Pancreas (tissue), 10 donors: ENCODE measurements at regions not wholly inside any gene's neighbourhood (a gene's known extent, or its start where the extent isn't known, plus 50 kb on each side); places are given as distances from the start of the nearest gene placed in this dataset.

Experiments
- ATAC-seq, 4 donors: fragments of 200-7000 bp; cut with Tn5 transposase; one replicate each; pipeline versions ENCODE4 v1.8.0 to v1.9.1; 2020; ENCODE audit warnings: mild to moderate bottlenecking in 4 of 4, moderate library complexity in 4 of 4
- DNase-seq, 6 donors: peaks; one replicate each; pipeline ENCODE4 v3.0.0-alpha.2; 2020
- FAIRE-seq: peaks from 2 replicates; lab custom pipeline; 2012; peaks lifted over from hg19 to GRCh38; lab: Jason Lieb, UNC
- H3K27ac ChIP-seq, 4 donors: fragments of 200-600 bp; sonication (generic); 1 replicate in 3 of 4; 2 replicates in 1 of 4; pipeline versions ENCODE4 v1.5.0 to v1.8.0; 2020
- H3K27me3 ChIP-seq, 4 donors: fragments of 200-600 bp; one replicate each; pipeline ENCODE4 v1.8.0; 2021
- H3K36me3 ChIP-seq, 3 donors: fragments of 200-600 bp; sonication (generic) in 1 of 3; one replicate each; pipeline versions ENCODE4 v1.5.0 to v1.8.0; 2020 to 2021
- H3K4me1 ChIP-seq, 3 donors: fragments of 200-600 bp; one replicate each; pipeline ENCODE4 v1.8.0; 2021
- H3K4me3 ChIP-seq, 4 donors: fragments of 200-600 bp; sonication (generic) in 2 of 4; one replicate each; pipeline versions ENCODE4 v1.5.0 to v1.8.0; 2020 to 2021
- H3K9me3 ChIP-seq, 4 donors: fragments of 200-600 bp; one replicate each; pipeline ENCODE4 v1.8.0; 2021
- CTCF ChIP-seq, 4 donors: fragments of 200-600 bp; sonication (generic) in 3 of 4; IDR thresholded peaks; one replicate each; pipeline versions ENCODE4 v1.5.0 to v1.8.0; 2021; ENCODE audit warnings: antibody characterized with exemption in 4 of 4
- WGBS, 2 donors: extraction: QIAGEN DNeasy Blood & Tissue Kit; methylation state at CpG; one replicate each; pipeline ENCODE4 v1.1.7; 2013; 5-methylcytosine and 5-hydroxymethylcytosine counted together
- intact Hi-C, 3 donors: fragments of 100-400 bp; cut with DNase I; formaldehyde crosslinking; loops; one replicate each; pipeline versions ENCODE4 v1.11.1 to v1.14.2; 2022
- donor health status: healthy with polysubstance abuse.
- donor health status: DM: no; HTN: no; CAD: no; lungs with moderate emphysema.
- donor health status: DM: no; HTN: no; CAD: no.
- donor health status: control.
- donor health status: control.
- donor health status: Bipolar disorder and iron deficiency.
- donor health status: DM: yes; HTN: yes; CAD: no.
- donor health status: DM: no; HTN: no; CAD: no.
- donor health status: DM: no; HTN: no; CAD: no.
- donor health status: DM: yes; HTN: yes; CAD: no.

GRCh38 chrX:3529466-3530010 is 183.1 kb upstream of the MXRA5 start:
- no peaks in the 10 kb centered on the region for H3K36me3 ChIP-seq
- no peak for TF ChIP-seq CTCF (IDR thresholded peaks at IDR 0.05)
- WGBS, 2 donors, result 59 to 70% methylated on average over 5 of the region's 5 CpGs
- H3K27ac ChIP-seq, result no peak overlapping the region
- FAIRE-seq (no peak), ATAC-seq (no peak), DNase-seq (no peak)
- no peaks in the 10 kb centered on the region for H3K9me3 ChIP-seq
- no peaks in the 10 kb centered on the region for H3K27me3 ChIP-seq
- no peaks in the 10 kb centered on the region for H3K4me1 ChIP-seq
- H3K4me3 ChIP-seq, result no peak overlapping the region
- intact Hi-C loops, result no loop called here

DNA sequence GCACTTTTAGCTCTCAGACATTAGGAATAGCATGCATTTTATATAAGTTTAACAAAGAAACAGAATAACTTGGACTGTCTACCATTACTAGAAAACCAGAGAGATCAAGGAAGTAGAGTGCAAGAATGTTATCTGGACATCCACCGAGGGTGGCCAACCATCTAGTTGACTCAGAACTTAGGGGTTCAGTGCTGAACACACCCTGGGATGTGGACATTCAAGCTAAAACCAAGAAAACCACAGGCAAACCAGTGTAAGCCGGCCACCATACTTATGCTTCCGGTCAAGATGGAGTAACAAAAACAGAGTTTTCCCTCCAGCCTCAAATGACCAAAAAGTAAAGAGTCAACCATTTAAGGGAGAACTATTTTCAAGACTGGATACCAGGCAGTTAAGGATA is 181.4 kb upstream of the MXRA5 start:
- no peak for FAIRE-seq

GRCh38 chrX:3527166-3527565 is 180.7 kb upstream of the MXRA5 start:
- FAIRE-seq (no peak), DNase-seq (no peak), ATAC-seq (no peak)
- Histone ChIP-seq H3K36me3 (no peaks in the 10 kb centered on the region), H3K9me3 (no peaks in the 10 kb centered on the region), H3K4me3 (no peak overlapping the region), H3K4me1 (no peaks in the 10 kb centered on the region), H3K27me3 (no peaks in the 10 kb centered on the region), H3K27ac (no peak overlapping the region)
- intact Hi-C loops, result no loop called here
- no peak for TF ChIP-seq CTCF (IDR thresholded peaks at IDR 0.05)
- WGBS, 2 donors, result 54 to 63% methylated on average over 3 of the region's 3 CpGs

More for the DNA sequence above, 181.4 kb upstream of the MXRA5 start:
- Histone ChIP-seq H3K4me1 (no peaks in the 10 kb centered on the region), H3K4me3 (no peak overlapping the region), H3K27ac (no peak overlapping the region), H3K27me3 (no peaks in the 10 kb centered on the region), H3K36me3 (no peaks in the 10 kb centered on the region), H3K9me3 (no peaks in the 10 kb centered on the region)
- no peak for TF ChIP-seq CTCF (IDR thresholded peaks at IDR 0.05)
- ATAC-seq (no peak), DNase-seq (no peak)
- intact Hi-C loops, result no loop called here
- WGBS, 2 donors, result 82 to 88% methylated on average over 3 of the region's 3 CpGs

GRCh38 chrX:3526731-3527130 is 180.3 kb upstream of the MXRA5 start:
- ATAC-seq (no peak), DNase-seq (no peak), FAIRE-seq (no peak)
- Histone ChIP-seq H3K27me3 (no peaks in the 10 kb centered on the region), H3K9me3 (no peaks in the 10 kb centered on the region), H3K36me3 (no peaks in the 10 kb centered on the region), H3K27ac (no peak overlapping the region), H3K4me3 (no peak overlapping the region), H3K4me1 (no peaks in the 10 kb centered on the region)
- WGBS, 2 donors, result 89 to 93% methylated on average over 2 of the region's 2 CpGs
- no peak for TF ChIP-seq CTCF (IDR thresholded peaks at IDR 0.05)
- intact Hi-C loops, result no loop called here

- H3K4me3 ChIP-seq, result no peak overlapping the region
- DNase-seq (no peak), FAIRE-seq (no peak), ATAC-seq (no peak)
- no peak overlapping the region for H3K27ac ChIP-seq
- H3K9me3 ChIP-seq, result no peaks in the 10 kb centered on the region
- WGBS, 2 donors, result 64 to 74% methylated on average over 5 of the region's 5 CpGs
- H3K27me3 ChIP-seq, result no peaks in the 10 kb centered on the region
- intact Hi-C loops, result no loop called here
- H3K4me1 ChIP-seq, result no peaks in the 10 kb centered on the region
- H3K36me3 ChIP-seq, result no peaks in the 10 kb centered on the region
- TF ChIP-seq CTCF (IDR thresholded peaks at IDR 0.05), result no peak
Observed at GRCh38 chrX:3526071-3526470, 179.6 kb upstream of the MXRA5 start.
